ENCODE measurements at regions not wholly inside any gene's neighbourhood (a gene's known extent, or its start where the extent isn't known, plus 50 kb on each side); places are given as distances from the start of the nearest gene placed in this dataset.
"Not testable (repeated sequence)": the region's sequence is repeated elsewhere in the genome, so short reads cannot be mapped to it uniquely, and the experiment has no call there.

- no peak for ATAC-seq
- Histone ChIP-seq H3K9me3 (no peaks in the 10 kb centered on the region), H3K27ac (no peak overlapping the region), H3K36me3 (no peaks in the 10 kb centered on the region), H3K27me3 (no peaks in the 10 kb centered on the region), H3K4me3 (no peak overlapping the region), H3K4me1 (no peaks in the 10 kb centered on the region)
- TF ChIP-seq POLR2AphosphoS5 (IDR thresholded peaks at IDR 0.05) (no peak), POLR2A (IDR thresholded peaks at IDR 0.05) (no peak), EP300 (IDR thresholded peaks at IDR 0.05) (no peak), CTCF (IDR thresholded peaks at IDR 0.05) (no peak)
- 75 to 86% methylated on average over 4 of the region's 4 CpGs for WGBS, 2 donors (ENCODE audit: low coverage in 1 of 2)
Observed at GRCh38 chr3:22399566-22399965, 648.6 kb upstream of the ZNF385D start.

GRCh38 chr3:22401499-22401898, 650.5 kb upstream of the ZNF385D start:
- H3K27me3 ChIP-seq = no peaks in the 10 kb centered on the region
- H3K36me3 ChIP-seq = no peaks in the 10 kb centered on the region
- TF ChIP-seq CTCF (IDR thresholded peaks at IDR 0.05) (no peak), POLR2A (IDR thresholded peaks at IDR 0.05) (no peak), POLR2AphosphoS5 (IDR thresholded peaks at IDR 0.05) (no peak), EP300 (IDR thresholded peaks at IDR 0.05) (no peak)
- H3K4me3 ChIP-seq = no peak overlapping the region
- H3K9me3 ChIP-seq = no peaks in the 10 kb centered on the region
- no peak for ATAC-seq
- H3K27ac ChIP-seq = no peak overlapping the region
- no peaks in the 10 kb centered on the region for H3K4me1 ChIP-seq

- no peak for ATAC-seq
- H3K4me3 ChIP-seq = no peak overlapping the region
- TF ChIP-seq EP300 (IDR thresholded peaks at IDR 0.05) = no peak
- no peak for TF ChIP-seq POLR2AphosphoS5 (IDR thresholded peaks at IDR 0.05)
- TF ChIP-seq POLR2A (IDR thresholded peaks at IDR 0.05) = no peak
- no peak for TF ChIP-seq CTCF (IDR thresholded peaks at IDR 0.05)
- no peaks in the 10 kb centered on the region for H3K36me3 ChIP-seq
- peaks cover 0 to 6% (median 0%) of the 10 kb centered on the region in 3 donors for H3K9me3 ChIP-seq
- H3K27ac ChIP-seq = no peak overlapping the region
- WGBS, 2 donors (ENCODE audit: low coverage in 1 of 2) = 60% methylated on average over 1 of the region's 3 CpGs; no CpG with 5 or more reads in 1 of the 2 donors
- H3K27me3 ChIP-seq = no peaks in the 10 kb centered on the region
- H3K4me1 ChIP-seq = no peaks in the 10 kb centered on the region
Observed at GRCh38 chr3:22414239-22414638, 663.2 kb upstream of the ZNF385D start.

- H3K27ac ChIP-seq, H3K27me3 ChIP-seq, ATAC-seq, H3K4me3 ChIP-seq, H3K9me3 ChIP-seq, H3K4me1 ChIP-seq, H3K36me3 ChIP-seq: not testable (repeated sequence)
- no CpG with 5 or more reads among the region's 19 CpGs for WGBS, 2 donors (ENCODE audit: low coverage in 1 of 2)
Observed at GRCh38 chr3:22416838-22417446, 665.9 kb upstream of the ZNF385D start.

- no peak for ATAC-seq
- Histone ChIP-seq H3K27ac (no peak overlapping the region), H3K27me3 (no peaks in the 10 kb centered on the region), H3K4me3 (no peak overlapping the region), H3K36me3 (no peaks in the 10 kb centered on the region), H3K9me3 (peaks cover 0 to 6% (median 0%) of the 10 kb centered on the region in 3 donors), H3K4me1 (no peaks in the 10 kb centered on the region)
- no peak for TF ChIP-seq POLR2A (IDR thresholded peaks at IDR 0.05)
- no peak for TF ChIP-seq POLR2AphosphoS5 (IDR thresholded peaks at IDR 0.05)
- no peak for TF ChIP-seq EP300 (IDR thresholded peaks at IDR 0.05)
- no peak for TF ChIP-seq CTCF (IDR thresholded peaks at IDR 0.05)
Observed at GRCh38 chr3:22419261-22419660, 668.3 kb upstream of the ZNF385D start.

Measured in gastroesophageal sphincter (tissue), 4 donors.